ENCODE measurements at regions not wholly inside any gene's neighbourhood (a gene's known extent, or its start where the extent isn't known, plus 50 kb on each side); places are given as distances from the start of the nearest gene placed in this dataset.

DNA sequence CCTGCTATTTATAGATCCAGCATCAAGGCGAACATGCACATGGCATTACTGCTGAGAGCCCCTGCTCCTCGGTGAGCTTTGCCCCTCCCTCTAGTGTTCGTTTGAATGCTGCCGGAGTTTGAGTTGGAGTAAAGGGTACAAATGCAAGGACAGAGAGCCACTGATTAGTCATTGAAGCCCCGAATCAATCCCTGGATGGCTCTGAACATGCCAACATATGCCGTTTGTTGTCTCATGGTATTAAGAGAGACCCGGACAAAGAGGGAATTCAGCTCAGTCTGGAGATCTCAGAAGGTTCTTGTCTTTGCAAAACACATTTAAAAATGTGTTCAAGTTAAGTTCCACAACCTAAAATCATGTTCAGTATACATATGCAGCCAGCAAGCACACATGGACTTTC, 789.2 kb upstream of the NR2F2 start:
- no peaks in the 10 kb centered on the region for H3K36me3 Mint-ChIP-seq (ENCODE audit: insufficient read depth, unreplicated experiment)
- CTCF ChIA-PET, result interaction anchor here (1.0 kb wide), 1 partner anchor 13 kb away, joined by 3 read pairs; no protein-coding TSS in a partner anchor
- no peaks in the 10 kb centered on the region for H3K9me3 Mint-ChIP-seq (ENCODE audit: unreplicated experiment)
- no TSS peak for BruUV-seq (replicated peaks)
- H3K4me3 Mint-ChIP-seq (ENCODE audit: unreplicated experiment), result no peak overlapping the region
- H3K27ac Mint-ChIP-seq (ENCODE audit: low read depth, unreplicated experiment), result no peak overlapping the region
- intact Hi-C loops (cut with micrococcal nuclease), result no loop called here
- TF ChIP-seq, protein P1, sequence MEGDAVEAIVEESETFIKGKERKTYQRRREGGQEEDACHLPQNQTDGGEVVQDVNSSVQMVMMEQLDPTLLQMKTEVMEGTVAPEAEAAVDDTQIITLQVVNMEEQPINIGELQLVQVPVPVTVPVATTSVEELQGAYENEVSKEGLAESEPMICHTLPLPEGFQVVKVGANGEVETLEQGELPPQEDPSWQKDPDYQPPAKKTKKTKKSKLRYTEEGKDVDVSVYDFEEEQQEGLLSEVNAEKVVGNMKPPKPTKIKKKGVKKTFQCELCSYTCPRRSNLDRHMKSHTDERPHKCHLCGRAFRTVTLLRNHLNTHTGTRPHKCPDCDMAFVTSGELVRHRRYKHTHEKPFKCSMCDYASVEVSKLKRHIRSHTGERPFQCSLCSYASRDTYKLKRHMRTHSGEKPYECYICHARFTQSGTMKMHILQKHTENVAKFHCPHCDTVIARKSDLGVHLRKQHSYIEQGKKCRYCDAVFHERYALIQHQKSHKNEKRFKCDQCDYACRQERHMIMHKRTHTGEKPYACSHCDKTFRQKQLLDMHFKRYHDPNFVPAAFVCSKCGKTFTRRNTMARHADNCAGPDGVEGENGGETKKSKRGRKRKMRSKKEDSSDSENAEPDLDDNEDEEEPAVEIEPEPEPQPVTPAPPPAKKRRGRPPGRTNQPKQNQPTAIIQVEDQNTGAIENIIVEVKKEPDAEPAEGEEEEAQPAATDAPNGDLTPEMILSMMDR (IDR thresholded peaks at IDR 0.05; ENCODE audit: unreplicated experiment), result no peak
- H3K27me3 Mint-ChIP-seq (ENCODE audit: insufficient read depth, unreplicated experiment), result no peaks in the 10 kb centered on the region
- POLR2A ChIA-PET, result no interaction called here
- no peak for DNase-seq (ENCODE audit: unreplicated experiment)
- no peaks in the 10 kb centered on the region for H3K4me1 Mint-ChIP-seq (ENCODE audit: insufficient read depth, unreplicated experiment)

- no peak for DNase-seq (ENCODE audit: unreplicated experiment)
- ChIA-PET POLR2A (no interaction called here), CTCF (no interaction called here)
- Mint-ChIP-seq H3K9me3 (ENCODE audit: unreplicated experiment) (peaks cover 8% of the 10 kb centered on the region), H3K4me3 (ENCODE audit: unreplicated experiment) (no peak overlapping the region), H3K27ac (ENCODE audit: low read depth, unreplicated experiment) (no peak overlapping the region), H3K36me3 (ENCODE audit: insufficient read depth, unreplicated experiment) (no peaks in the 10 kb centered on the region), H3K4me1 (ENCODE audit: insufficient read depth, unreplicated experiment) (no peaks in the 10 kb centered on the region), H3K27me3 (ENCODE audit: insufficient read depth, unreplicated experiment) (no peaks in the 10 kb centered on the region)
- BruUV-seq (replicated peaks), result no TSS peak
- TF ChIP-seq, protein P1 (IDR thresholded peaks at IDR 0.05; ENCODE audit: unreplicated experiment), result no peak
- intact Hi-C loops (cut with micrococcal nuclease), result no loop called here
Observed at GRCh38 chr15:95549168-95549738, 781.2 kb upstream of the NR2F2 start.

- TF ChIP-seq, protein P1 (IDR thresholded peaks at IDR 0.05; ENCODE audit: unreplicated experiment), result no peak
- POLR2A ChIA-PET, result no interaction called here
- intact Hi-C loops (cut with micrococcal nuclease), result no loop called here
Observed at GRCh38 chr15:95550702-95551101, 779.8 kb upstream of the NR2F2 start.

DNA sequence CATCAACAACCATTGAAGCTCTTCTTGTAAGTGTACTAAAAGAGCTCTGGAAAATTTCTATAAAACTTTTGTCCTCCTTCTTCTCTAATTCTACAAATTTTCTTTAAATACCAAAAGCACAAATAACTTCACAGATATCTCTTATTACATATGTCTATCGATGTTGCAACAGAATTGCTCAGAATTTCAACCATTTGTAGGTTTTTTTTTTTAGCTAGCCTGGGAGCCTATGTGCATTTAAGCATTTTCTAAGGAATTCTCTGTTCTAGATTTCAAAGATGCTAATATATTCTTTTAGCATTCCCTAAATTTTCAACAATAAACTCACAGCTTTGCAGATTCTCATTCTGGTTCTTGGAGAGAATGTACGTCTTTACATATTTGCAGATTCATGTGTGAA, 774.3 kb upstream of the NR2F2 start:
- BruUV-seq (replicated peaks), result no TSS peak
- intact Hi-C loops (cut with micrococcal nuclease), result loop anchor here (5.0 kb wide), 1 partner anchor 771 kb away; no protein-coding TSS in a partner anchor
- Mint-ChIP-seq H3K4me3 (ENCODE audit: unreplicated experiment) (no peak overlapping the region), H3K27ac (ENCODE audit: low read depth, unreplicated experiment) (no peak overlapping the region), H3K4me1 (ENCODE audit: insufficient read depth, unreplicated experiment) (peaks cover 37% of the 10 kb centered on the region), H3K27me3 (ENCODE audit: insufficient read depth, unreplicated experiment) (no peaks in the 10 kb centered on the region), H3K9me3 (ENCODE audit: unreplicated experiment) (no peaks in the 10 kb centered on the region), H3K36me3 (ENCODE audit: insufficient read depth, unreplicated experiment) (no peaks in the 10 kb centered on the region)
- ChIA-PET POLR2A (interaction anchor here (0.6 kb wide), 1 partner anchor 926 kb away, joined by 4 read pairs; no protein-coding TSS in a partner anchor), CTCF (interaction anchor here (0.6 to 1.2 kb wide), 2 partner anchors 492 to 770 kb away, joined by 3 to 5 read pairs; no protein-coding TSS in a partner anchor)
- TF ChIP-seq, protein P1 (IDR thresholded peaks at IDR 0.05; ENCODE audit: unreplicated experiment), result no peak
- DNase-seq (ENCODE audit: unreplicated experiment), result no peak

More at GRCh38 chr15:95550702-95551101, 779.8 kb upstream of the NR2F2 start:
- Mint-ChIP-seq H3K9me3 (ENCODE audit: unreplicated experiment) (peaks cover 8% of the 10 kb centered on the region), H3K4me1 (ENCODE audit: insufficient read depth, unreplicated experiment) (peaks cover 1% of the 10 kb centered on the region), H3K27me3 (ENCODE audit: insufficient read depth, unreplicated experiment) (no peaks in the 10 kb centered on the region), H3K4me3 (ENCODE audit: unreplicated experiment) (no peak overlapping the region), H3K36me3 (ENCODE audit: insufficient read depth, unreplicated experiment) (no peaks in the 10 kb centered on the region), H3K27ac (ENCODE audit: low read depth, unreplicated experiment) (no peak overlapping the region)
- CTCF ChIA-PET, result no interaction called here
- no TSS peak for BruUV-seq (replicated peaks)
- DNase-seq (ENCODE audit: unreplicated experiment), result no peak

Measured in MCF 10A (cell line).